ENCODE measurements at regions not wholly inside any gene's neighbourhood (a gene's known extent, or its start where the extent isn't known, plus 50 kb on each side); places are given as distances from the start of the nearest gene placed in this dataset.

- no peak for DNase-seq
These were observed 105.3 kb downstream of the AKAIN1 start for GRCh38 chr18:5091741-5092140.

GRCh38 chr18:5075297-5075696 lies 121.8 kb downstream of the AKAIN1 start:
- no peak for DNase-seq

GRCh38 chr18:5073026-5073944 lies 123.8 kb downstream of the AKAIN1 start:
- peak in 1 of 2 donors; percentile 16 for DNase-seq

- DNase-seq: no peak
These were observed 128.2 kb downstream of the AKAIN1 start for GRCh38 chr18:5068851-5069250.

GRCh38 chr18:5066380-5066977 lies 130.6 kb downstream of the AKAIN1 start:
- no peak for DNase-seq

GRCh38 chr18:5065615-5066014 lies 131.4 kb downstream of the AKAIN1 start:
- DNase-seq: no peak

GRCh38 chr18:5064841-5065370 lies 132.2 kb downstream of the AKAIN1 start:
- no peak for DNase-seq

GRCh38 chr18:5061785-5062184 lies 135.3 kb downstream of the AKAIN1 start:
- no peak for DNase-seq

GRCh38 chr18:5060543-5060942 lies 136.5 kb downstream of the AKAIN1 start:
- DNase-seq: no peak

- DNase-seq: no peak
These were observed 137.4 kb downstream of the AKAIN1 start for GRCh38 chr18:5059696-5060032.

- peak; percentile 58 to 59 for DNase-seq
These were observed 138.0 kb downstream of the AKAIN1 start for GRCh38 chr18:5058768-5059695.

- DNase-seq: peak; percentile 39 to 45
These were observed 139.4 kb downstream of the AKAIN1 start for GRCh38 chr18:5057386-5058348.

- DNase-seq: no peak
These were observed 144.6 kb downstream of the AKAIN1 start for GRCh38 chr18:5052491-5052890.

- DNase-seq: no peak
These were observed 145.8 kb downstream of the AKAIN1 start for GRCh38 chr18:5051207-5051606.

GRCh38 chr18:5049124-5049523 lies 147.9 kb downstream of the AKAIN1 start:
- no peak for DNase-seq

- DNase-seq: no peak
These were observed 156.6 kb downstream of the AKAIN1 start for GRCh38 chr18:5040476-5040875.

- no peak for DNase-seq
These were observed 160.5 kb downstream of the AKAIN1 start for GRCh38 chr18:5036523-5036922.

- no peak for DNase-seq
These were observed 165.8 kb downstream of the AKAIN1 start for GRCh38 chr18:5031216-5031615.

GRCh38 chr18:5030636-5031035 lies 166.4 kb downstream of the AKAIN1 start:
- DNase-seq: no peak

- no peak for DNase-seq
These were observed 167.5 kb downstream of the AKAIN1 start for GRCh38 chr18:5029592-5029991.

GRCh38 chr18:5024741-5025140 lies 172.3 kb downstream of the AKAIN1 start:
- no peak for DNase-seq

GRCh38 chr18:5021558-5021957 lies 175.5 kb downstream of the AKAIN1 start:
- DNase-seq: no peak

All from CD4-positive, alpha-beta T cell treated with Interleukin-4 for 1 hour (primary cell).